Renal cortex interstitium (tissue), 11 donors: ENCODE measurements at regions not wholly inside any gene's neighbourhood (a gene's known extent, or its start where the extent isn't known, plus 50 kb on each side); places are given as distances from the start of the nearest gene placed in this dataset.

ENCODE experiments used
- DNase-seq, 11 donors: peaks; one replicate each; pipeline ENCODE4 v3.0.0-alpha.2; 2013; ENCODE audit warnings: low read depth in 9 of 11, low spot score in 4 of 11; ENCODE audit errors: extremely low read depth in 1 of 11

- DNase-seq: no peak
Measured at GRCh38 chr12:77124767-77125166, 59.4 kb upstream of the E2F7 start.

- no peak for DNase-seq
Measured at GRCh38 chr12:77122661-77123060, 57.3 kb upstream of the E2F7 start.

GRCh38 chr12:77122236-77122635 is 56.9 kb upstream of the E2F7 start:
- DNase-seq: no peak

GRCh38 chr12:77120156-77121085 is 55.1 kb upstream of the E2F7 start:
- DNase-seq: no peak

- no peak for DNase-seq
Measured at GRCh38 chr12:77118696-77119095, 53.3 kb upstream of the E2F7 start.

- DNase-seq: no peak
Measured at GRCh38 chr12:77116277-77116676, 50.9 kb upstream of the E2F7 start.

- no peak for DNase-seq
Measured at GRCh38 chr12:77115471-77115870, 50.1 kb upstream of the E2F7 start.
